Loucy (cell line): ENCODE measurements at regions not wholly inside any gene's neighbourhood (a gene's known extent, or its start where the extent isn't known, plus 50 kb on each side); places are given as distances from the start of the nearest gene placed in this dataset.

Experiments used
- H2AFZ ChIP-seq: fragments of 200-600 bp; sonication (generic); 2 replicates; pipeline ENCODE4 v1.6.0; 2016; ENCODE audit warnings: antibody characterized with exemption, mild to moderate bottlenecking, low read length, moderate library complexity
- H3F3A ChIP-seq: fragments of 200-600 bp; 2 replicates; pipeline ENCODE4 v1.6.0; 2016; ENCODE audit warnings: antibody characterized with exemption, low read depth, mild to moderate bottlenecking
- H3K27me3 ChIP-seq: fragments of 200-600 bp; sonication (generic); 2 replicates; pipeline ENCODE4 v1.6.1; 2014; ENCODE audit warnings: low read length, mild to moderate bottlenecking; ENCODE audit not compliant: insufficient read depth, poor library complexity, severe bottlenecking
- H3K36me3 ChIP-seq: fragments of 200-600 bp; sonication (generic); 2 replicates; pipeline ENCODE4 v1.6.1; 2016; ENCODE audit warnings: low read length; ENCODE audit not compliant: insufficient read depth
- H3K4me1 ChIP-seq: fragments of 200-600 bp; sonication (generic); 2 replicates; pipeline ENCODE4 v1.5.1; 2014; ENCODE audit warnings: low read length, mild to moderate bottlenecking; ENCODE audit not compliant: insufficient read depth, poor library complexity, severe bottlenecking
- H3K4me2 ChIP-seq: fragments of 200-600 bp; sonication (generic); 2 replicates; pipeline ENCODE4 v1.6.0; 2014; ENCODE audit warnings: antibody characterized with exemption, low read length, low read depth, mild to moderate bottlenecking; ENCODE audit not compliant: poor library complexity, severe bottlenecking
- H3K4me3 ChIP-seq: fragments of 200-600 bp; sonication (generic); 2 replicates; pipeline ENCODE4 v1.5.1; 2014; ENCODE audit warnings: low read length, mild to moderate bottlenecking, mixed read lengths; ENCODE audit not compliant: poor library complexity, severe bottlenecking
- H3K79me2 ChIP-seq: fragments of 200-600 bp; sonication (generic); 2 replicates; pipeline ENCODE4 v1.6.1; 2014; ENCODE audit warnings: low read length; ENCODE audit not compliant: insufficient read depth
- H3K9ac ChIP-seq: fragments of 200-600 bp; sonication (generic); 2 replicates; pipeline ENCODE4 v1.6.0; 2014; ENCODE audit warnings: mild to moderate bottlenecking, low read depth, low read length, moderate library complexity; ENCODE audit not compliant: poor library complexity, severe bottlenecking
- H3K9me2 ChIP-seq: fragments of 200-600 bp; sonication (generic); replicated peaks from 2 replicates; pipeline ENCODE4 v1.6.1; 2016; ENCODE audit warnings: low read depth, low read length, mixed read lengths
- H3K9me3 ChIP-seq: fragments of 200-600 bp; sonication (generic); 2 replicates; pipeline ENCODE4 v1.6.1; 2014; ENCODE audit warnings: mild to moderate bottlenecking, antibody characterized with exemption, low read length, low read depth; ENCODE audit not compliant: insufficient read depth
- H4K20me1 ChIP-seq: fragments of 200-600 bp; sonication (generic); 2 replicates; pipeline ENCODE4 v1.6.0; 2014; ENCODE audit warnings: antibody characterized with exemption, low read length, mild to moderate bottlenecking; ENCODE audit not compliant: insufficient read depth, poor library complexity, severe bottlenecking
- CTCF ChIP-seq: fragments of 200-600 bp; sonication (generic); conservative IDR thresholded peaks from 2 replicates; pipeline ENCODE4 v1.5.1; 2014; ENCODE audit warnings: mild to moderate bottlenecking, antibody characterized with exemption, low read length
- EZH2phosphoT487 ChIP-seq: fragments of 200-600 bp; IDR thresholded peaks from 2 replicates; pipeline ENCODE4 v1.6.1; 2018; ENCODE audit warnings: antibody characterized with exemption, mild to moderate bottlenecking, moderate library complexity, borderline replicate concordance

- Histone ChIP-seq H3K4me3 (no peak overlapping the region), H2AFZ (no peak overlapping the region)
Observed at GRCh38 chr3:110272525-110272924, 799.1 kb upstream of the NECTIN3 start.

GRCh38 chr3:110291886-110292501, 779.6 kb upstream of the NECTIN3 start:
- Histone ChIP-seq H3K9ac (no peak overlapping the region), H4K20me1 (no peaks in the 10 kb centered on the region), H3K4me1 (peaks cover 7% of the 10 kb centered on the region), H3K4me2 (no peak overlapping the region), H3K9me2 (no peaks in the 10 kb centered on the region), H3K36me3 (no peaks in the 10 kb centered on the region), H3K4me3 (no peak overlapping the region), H3K9me3 (peaks cover 7% of the 10 kb centered on the region; the same call in 1 of the 2 replicates), H3K27me3 (no peaks in the 10 kb centered on the region), H3F3A (no peaks in the 10 kb centered on the region), H3K79me2 (no peaks in the 10 kb centered on the region), H2AFZ (no peak overlapping the region)
- TF ChIP-seq CTCF (no peak), EZH2phosphoT487 (no peak)

More at GRCh38 chr3:110272525-110272924, 799.1 kb upstream of the NECTIN3 start:
- no peak overlapping the region for H3K4me2 ChIP-seq
- H3K4me1 ChIP-seq = peaks cover 28% of the 10 kb centered on the region
- peaks cover 4% of the 10 kb centered on the region; the same call in 1 of the 2 replicates for H3F3A ChIP-seq
- no peaks in the 10 kb centered on the region for H3K9me2 ChIP-seq
- no peak overlapping the region for H3K9ac ChIP-seq
- TF ChIP-seq EZH2phosphoT487 (no peak), CTCF (no peak)
- no peaks in the 10 kb centered on the region for H4K20me1 ChIP-seq
- H3K36me3 ChIP-seq = no peaks in the 10 kb centered on the region
- no peaks in the 10 kb centered on the region for H3K9me3 ChIP-seq
- no peaks in the 10 kb centered on the region for H3K27me3 ChIP-seq
- no peaks in the 10 kb centered on the region for H3K79me2 ChIP-seq

- H3K4me3 ChIP-seq = no peak overlapping the region
- no peaks in the 10 kb centered on the region for H3K9me2 ChIP-seq
- H3K4me1 ChIP-seq = peaks cover 7% of the 10 kb centered on the region
- TF ChIP-seq CTCF = no peak
- TF ChIP-seq EZH2phosphoT487 = no peak
- no peaks in the 10 kb centered on the region for H4K20me1 ChIP-seq
- no peak overlapping the region for H2AFZ ChIP-seq
- H3F3A ChIP-seq = no peaks in the 10 kb centered on the region
- H3K79me2 ChIP-seq = no peaks in the 10 kb centered on the region
- no peak overlapping the region for H3K9ac ChIP-seq
- H3K36me3 ChIP-seq = no peaks in the 10 kb centered on the region
- H3K4me2 ChIP-seq = no peak overlapping the region
- no peaks in the 10 kb centered on the region for H3K27me3 ChIP-seq
- H3K9me3 ChIP-seq = peaks cover 7% of the 10 kb centered on the region; the same call in 1 of the 2 replicates
Observed at GRCh38 chr3:110293660-110294059, 778.0 kb upstream of the NECTIN3 start.
